ENCODE measurements at regions not wholly inside any gene's neighbourhood (a gene's known extent, or its start where the extent isn't known, plus 50 kb on each side); places are given as distances from the start of the nearest gene placed in this dataset.

DNA sequence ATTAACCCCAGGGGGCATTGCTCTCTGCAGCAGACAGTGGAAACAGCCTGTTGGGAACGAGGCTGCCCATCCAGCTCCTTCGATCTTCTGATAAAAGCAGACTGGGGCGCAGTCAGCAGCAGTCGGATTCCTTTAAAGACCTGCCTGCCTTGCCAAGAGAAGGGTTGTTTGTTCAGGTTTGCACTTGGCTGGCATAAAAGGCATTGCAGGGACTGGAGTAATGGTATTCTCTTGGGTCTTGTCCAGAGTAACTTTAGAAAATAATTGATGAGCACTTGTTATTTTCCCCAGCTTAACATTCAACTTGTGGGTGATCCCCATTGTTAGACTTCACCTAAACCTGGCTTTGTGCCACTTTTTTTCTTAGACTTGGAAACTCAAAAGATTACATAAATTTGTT lies 67.3 kb upstream of the SLC10A2 start:
- no peaks in the 10 kb centered on the region for H3K4me1 ChIP-seq (ENCODE audit: control insufficient read depth, insufficient read depth, low read length)
- no peak overlapping the region for H3K4me3 ChIP-seq (ENCODE audit: low read length in 2 of 2)
- H3K27ac ChIP-seq (ENCODE audit: low read length) = no peak overlapping the region
- peaks cover 0 to 2% of the 10 kb centered on the region in 2 donors for H3K9me3 ChIP-seq (ENCODE audit: control insufficient read depth in 2 of 2, low read length in 2 of 2)
- no peaks in the 10 kb centered on the region for H3K36me3 ChIP-seq (ENCODE audit: control insufficient read depth in 2 of 2, insufficient read depth in 2 of 2, low read length in 2 of 2)
- no peaks in the 10 kb centered on the region for H3K27me3 ChIP-seq (ENCODE audit: control insufficient read depth in 1 of 2, insufficient read depth in 2 of 2, low read length in 2 of 2)
- H3K9ac ChIP-seq (ENCODE audit: low read length in 2 of 2) = no peak overlapping the region

- no peaks in the 10 kb centered on the region for H3K36me3 ChIP-seq (ENCODE audit: control insufficient read depth in 2 of 2, insufficient read depth in 2 of 2, low read length in 2 of 2)
- no peaks in the 10 kb centered on the region for H3K27me3 ChIP-seq (ENCODE audit: control insufficient read depth in 1 of 2, insufficient read depth in 2 of 2, low read length in 2 of 2)
- H3K9me3 ChIP-seq (ENCODE audit: control insufficient read depth in 2 of 2, low read length in 2 of 2) = peaks cover 0 to 2% of the 10 kb centered on the region in 2 donors
- no peak overlapping the region for H3K27ac ChIP-seq (ENCODE audit: low read length)
- no peak overlapping the region for H3K4me3 ChIP-seq (ENCODE audit: low read length in 2 of 2)
- no peaks in the 10 kb centered on the region for H3K4me1 ChIP-seq (ENCODE audit: control insufficient read depth, insufficient read depth, low read length)
- no peak overlapping the region for H3K9ac ChIP-seq (ENCODE audit: low read length in 2 of 2)
These were observed 64.5 kb upstream of the SLC10A2 start for GRCh38 chr13:103130681-103131210.

GRCh38 chr13:103130146-103130545 lies 63.9 kb upstream of the SLC10A2 start:
- Histone ChIP-seq H3K27ac (ENCODE audit: low read length) (no peak overlapping the region), H3K36me3 (ENCODE audit: control insufficient read depth in 2 of 2, insufficient read depth in 2 of 2, low read length in 2 of 2) (no peaks in the 10 kb centered on the region), H3K9me3 (ENCODE audit: control insufficient read depth in 2 of 2, low read length in 2 of 2) (peaks cover 0 to 2% of the 10 kb centered on the region in 2 donors), H3K4me3 (ENCODE audit: low read length in 2 of 2) (no peak overlapping the region), H3K9ac (ENCODE audit: low read length in 2 of 2) (no peak overlapping the region), H3K27me3 (ENCODE audit: control insufficient read depth in 1 of 2, insufficient read depth in 2 of 2, low read length in 2 of 2) (no peaks in the 10 kb centered on the region), H3K4me1 (ENCODE audit: control insufficient read depth, insufficient read depth, low read length) (no peaks in the 10 kb centered on the region)
